ENCODE measurements at regions not wholly inside any gene's neighbourhood (a gene's known extent, or its start where the extent isn't known, plus 50 kb on each side); places are given as distances from the start of the nearest gene placed in this dataset.
A peak's percentile ranks its signal among the peaks of the same experiment; 100 is the strongest.

- H3K9ac ChIP-seq (ENCODE audit: low read depth, low read length, poor library complexity) = no peak overlapping the region
- H3K27me3 ChIP-seq (ENCODE audit: control insufficient read depth in 3 of 3, insufficient read depth in 3 of 3, low read depth in 1 of 3, low read length in 3 of 3) = no peaks in the 10 kb centered on the region
- H3K27ac ChIP-seq (replicated peaks; ENCODE audit: low read length) = no peak overlapping the region
- H3K18ac ChIP-seq (ENCODE audit: low read length) = no peak overlapping the region
- no peaks in the 10 kb centered on the region for H3K36me3 ChIP-seq (replicated peaks in 1 of 2; ENCODE audit: control insufficient read depth in 2 of 2, insufficient read depth in 2 of 2, low read length in 2 of 2)
- no peak overlapping the region for H2BK5ac ChIP-seq (ENCODE audit: low read length)
- no peak overlapping the region for H3K4me2 ChIP-seq (ENCODE audit: insufficient read depth, low read length, poor library complexity, severe bottlenecking)
- H3K14ac ChIP-seq (ENCODE audit: low read length) = no peak overlapping the region
- no peaks in the 10 kb centered on the region for H3K9me3 ChIP-seq (replicated peaks in 1 of 2; ENCODE audit: control insufficient read depth in 2 of 2, insufficient read depth in 1 of 2, low read depth in 1 of 2, low read length in 2 of 2)
- H3K79me1 ChIP-seq (ENCODE audit: low read depth, low read length) = no peaks in the 10 kb centered on the region
- no peak for DNase-seq (ENCODE audit: low spot score)
- H2BK12ac ChIP-seq (ENCODE audit: low read length) = no peak overlapping the region
- no peak overlapping the region for H2AK5ac ChIP-seq (ENCODE audit: low read depth, low read length)
- no peak overlapping the region for H4K8ac ChIP-seq (ENCODE audit: low read depth, low read length)
- no peaks in the 10 kb centered on the region for H3K4me1 ChIP-seq (ENCODE audit: control insufficient read depth in 2 of 2, insufficient read depth in 1 of 2, low read depth in 1 of 2, low read length in 2 of 2)
- no peak overlapping the region for H4K91ac ChIP-seq (ENCODE audit: low read depth, low read length, poor library complexity)
- H3K4ac ChIP-seq (ENCODE audit: low read length) = no peak overlapping the region
- H2BK15ac ChIP-seq (ENCODE audit: low read length) = no peak overlapping the region
- no peak overlapping the region for H3K4me3 ChIP-seq (ENCODE audit: low read length in 2 of 2)
- no peak overlapping the region for H2BK120ac ChIP-seq (ENCODE audit: low read depth, low read length)
- no peak overlapping the region for H3K23ac ChIP-seq (ENCODE audit: low read depth, low read length, poor library complexity)
- no peak overlapping the region for H2AFZ ChIP-seq (ENCODE audit: low read length)
Measured at GRCh38 chr1:67530071-67530470, 99.9 kb upstream of the SERBP1 start.

- H3K18ac ChIP-seq (ENCODE audit: low read length) = no peak overlapping the region
- H3K9ac ChIP-seq (ENCODE audit: low read depth, low read length, poor library complexity) = no peak overlapping the region
- no peaks in the 10 kb centered on the region for H3K27me3 ChIP-seq (ENCODE audit: control insufficient read depth in 3 of 3, insufficient read depth in 3 of 3, low read depth in 1 of 3, low read length in 3 of 3)
- no peak overlapping the region for H3K4ac ChIP-seq (ENCODE audit: low read length)
- H3K79me1 ChIP-seq (ENCODE audit: low read depth, low read length) = no peaks in the 10 kb centered on the region
- H2BK15ac ChIP-seq (ENCODE audit: low read length) = no peak overlapping the region
- H3K4me3 ChIP-seq (ENCODE audit: low read length in 2 of 2) = no peak overlapping the region
- H2BK5ac ChIP-seq (ENCODE audit: low read length) = no peak overlapping the region
- H2BK12ac ChIP-seq (ENCODE audit: low read length) = no peak overlapping the region
- no peak overlapping the region for H2BK120ac ChIP-seq (ENCODE audit: low read depth, low read length)
- H3K4me1 ChIP-seq (ENCODE audit: control insufficient read depth in 2 of 2, insufficient read depth in 1 of 2, low read depth in 1 of 2, low read length in 2 of 2) = peaks cover 0 to 2% of the 10 kb centered on the region in 2 donors
- H3K23ac ChIP-seq (ENCODE audit: low read depth, low read length, poor library complexity) = no peak overlapping the region
- DNase-seq (ENCODE audit: low spot score) = peak; percentile 56
- no peaks in the 10 kb centered on the region for H3K36me3 ChIP-seq (replicated peaks in 1 of 2; ENCODE audit: control insufficient read depth in 2 of 2, insufficient read depth in 2 of 2, low read length in 2 of 2)
- no CpG with 5 or more reads among the region's 7 CpGs for WGBS, 2 donors (ENCODE audit: extremely low coverage in 2 of 2, insufficient read length in 2 of 2, insufficient replicate concordance in 1 of 2)
- H3K27ac ChIP-seq (replicated peaks; ENCODE audit: low read length) = no peak overlapping the region
- no peak overlapping the region for H2AFZ ChIP-seq (ENCODE audit: low read length)
- H4K8ac ChIP-seq (ENCODE audit: low read depth, low read length) = no peak overlapping the region
- no peak overlapping the region for H3K4me2 ChIP-seq (ENCODE audit: insufficient read depth, low read length, poor library complexity, severe bottlenecking)
- H3K14ac ChIP-seq (ENCODE audit: low read length) = no peak overlapping the region
- H2AK5ac ChIP-seq (ENCODE audit: low read depth, low read length) = no peak overlapping the region
- no peak overlapping the region for H4K91ac ChIP-seq (ENCODE audit: low read depth, low read length, poor library complexity)
- H3K9me3 ChIP-seq (replicated peaks in 1 of 2; ENCODE audit: control insufficient read depth in 2 of 2, insufficient read depth in 1 of 2, low read depth in 1 of 2, low read length in 2 of 2) = no peaks in the 10 kb centered on the region
Measured at GRCh38 chr1:67532452-67533216, 102.4 kb upstream of the SERBP1 start.

- Histone ChIP-seq H2BK12ac (ENCODE audit: low read length) (no peak overlapping the region), H3K4me2 (ENCODE audit: insufficient read depth, low read length, poor library complexity, severe bottlenecking) (no peak overlapping the region), H2AK5ac (ENCODE audit: low read depth, low read length) (no peak overlapping the region), H4K8ac (ENCODE audit: low read depth, low read length) (no peak overlapping the region), H3K27ac (replicated peaks; ENCODE audit: low read length) (no peak overlapping the region), H2BK120ac (ENCODE audit: low read depth, low read length) (no peak overlapping the region), H2BK15ac (ENCODE audit: low read length) (no peak overlapping the region), H3K79me1 (ENCODE audit: low read depth, low read length) (no peaks in the 10 kb centered on the region), H3K18ac (ENCODE audit: low read length) (no peak overlapping the region), H2BK5ac (ENCODE audit: low read length) (no peak overlapping the region), H3K36me3 (replicated peaks in 1 of 2; ENCODE audit: control insufficient read depth in 2 of 2, insufficient read depth in 2 of 2, low read length in 2 of 2) (no peaks in the 10 kb centered on the region), H3K9me3 (replicated peaks in 1 of 2; ENCODE audit: control insufficient read depth in 2 of 2, insufficient read depth in 1 of 2, low read depth in 1 of 2, low read length in 2 of 2) (no peaks in the 10 kb centered on the region), H3K4me1 (ENCODE audit: control insufficient read depth in 2 of 2, insufficient read depth in 1 of 2, low read depth in 1 of 2, low read length in 2 of 2) (peaks cover 0 to 3% of the 10 kb centered on the region in 2 donors), H3K23ac (ENCODE audit: low read depth, low read length, poor library complexity) (no peak overlapping the region), H2AFZ (ENCODE audit: low read length) (no peak overlapping the region), H3K14ac (ENCODE audit: low read length) (no peak overlapping the region), H3K9ac (ENCODE audit: low read depth, low read length, poor library complexity) (no peak overlapping the region), H4K91ac (ENCODE audit: low read depth, low read length, poor library complexity) (no peak overlapping the region), H3K4me3 (ENCODE audit: low read length in 2 of 2) (no peak overlapping the region), H3K4ac (ENCODE audit: low read length) (no peak overlapping the region), H3K27me3 (ENCODE audit: control insufficient read depth in 3 of 3, insufficient read depth in 3 of 3, low read depth in 1 of 3, low read length in 3 of 3) (peaks cover 0 to 2% (median 0%) of the 10 kb centered on the region in 3 experiments)
- DNase-seq (ENCODE audit: low spot score) = no peak
- no CpG with 5 or more reads among the region's 2 CpGs for WGBS, 2 donors (ENCODE audit: extremely low coverage in 2 of 2, insufficient read length in 2 of 2, insufficient replicate concordance in 1 of 2)
Measured at GRCh38 chr1:67534627-67535065, 104.4 kb upstream of the SERBP1 start.

GRCh38 chr1:67535474-67535873, 105.3 kb upstream of the SERBP1 start:
- Histone ChIP-seq H3K9ac (ENCODE audit: low read depth, low read length, poor library complexity) (no peak overlapping the region), H2BK15ac (ENCODE audit: low read length) (no peak overlapping the region), H2BK12ac (ENCODE audit: low read length) (no peak overlapping the region), H3K27ac (replicated peaks; ENCODE audit: low read length) (no peak overlapping the region), H3K18ac (ENCODE audit: low read length) (no peak overlapping the region), H3K27me3 (ENCODE audit: control insufficient read depth in 3 of 3, insufficient read depth in 3 of 3, low read depth in 1 of 3, low read length in 3 of 3) (peaks cover 0 to 2% (median 0%) of the 10 kb centered on the region in 3 experiments), H2BK120ac (ENCODE audit: low read depth, low read length) (no peak overlapping the region), H3K4me1 (ENCODE audit: control insufficient read depth in 2 of 2, insufficient read depth in 1 of 2, low read depth in 1 of 2, low read length in 2 of 2) (peaks cover 0 to 3% of the 10 kb centered on the region in 2 donors), H3K4me2 (ENCODE audit: insufficient read depth, low read length, poor library complexity, severe bottlenecking) (no peak overlapping the region), H3K23ac (ENCODE audit: low read depth, low read length, poor library complexity) (no peak overlapping the region), H3K14ac (ENCODE audit: low read length) (no peak overlapping the region), H3K4ac (ENCODE audit: low read length) (no peak overlapping the region), H2AFZ (ENCODE audit: low read length) (no peak overlapping the region), H2BK5ac (ENCODE audit: low read length) (no peak overlapping the region), H3K4me3 (ENCODE audit: low read length in 2 of 2) (no peak overlapping the region), H2AK5ac (ENCODE audit: low read depth, low read length) (no peak overlapping the region), H3K36me3 (replicated peaks in 1 of 2; ENCODE audit: control insufficient read depth in 2 of 2, insufficient read depth in 2 of 2, low read length in 2 of 2) (no peaks in the 10 kb centered on the region), H3K79me1 (ENCODE audit: low read depth, low read length) (no peaks in the 10 kb centered on the region), H4K91ac (ENCODE audit: low read depth, low read length, poor library complexity) (no peak overlapping the region), H3K9me3 (replicated peaks in 1 of 2; ENCODE audit: control insufficient read depth in 2 of 2, insufficient read depth in 1 of 2, low read depth in 1 of 2, low read length in 2 of 2) (no peaks in the 10 kb centered on the region), H4K8ac (ENCODE audit: low read depth, low read length) (no peak overlapping the region)
- peak; percentile 37 for DNase-seq (ENCODE audit: low spot score)
- no CpG with 5 or more reads among the region's 5 CpGs for WGBS, 2 donors (ENCODE audit: extremely low coverage in 2 of 2, insufficient read length in 2 of 2, insufficient replicate concordance in 1 of 2)

Data from neuronal stem cell (in vitro differentiated cells).